ENCODE measurements at regions not wholly inside any gene's neighbourhood (a gene's known extent, or its start where the extent isn't known, plus 50 kb on each side); places are given as distances from the start of the nearest gene placed in this dataset.

- Histone ChIP-seq H4K20me1 (ENCODE audit: insufficient read depth) (no peaks in the 10 kb centered on the region), H3K27ac (ENCODE audit: low read length) (no peak overlapping the region), H2AFZ (ENCODE audit: low read depth, low read length) (no peak overlapping the region), H3K27me3 (ENCODE audit: insufficient read depth, low read depth, low read length) (no peaks in the 10 kb centered on the region), H3K4me3 (ENCODE audit: low read length) (no peak overlapping the region), H3K4me2 (ENCODE audit: low read length) (no peak overlapping the region), H3K36me3 (ENCODE audit: insufficient read depth, low read length) (no peaks in the 10 kb centered on the region), H3F3A (ENCODE audit: insufficient read depth, low read length, poor library complexity, severe bottlenecking) (no peaks in the 10 kb centered on the region), H3K9me3 (ENCODE audit: low read length) (peaks cover 4% of the 10 kb centered on the region), H3K9ac (ENCODE audit: low read length) (no peak overlapping the region), H3K9me2 (ENCODE audit: insufficient read depth, low read length) (no peaks in the 10 kb centered on the region), H3K79me2 (replicated peaks; ENCODE audit: insufficient read depth, low read length) (no peaks in the 10 kb centered on the region)
- peak; percentile 27 for TF ChIP-seq SMC3 (conservative IDR thresholded peaks at IDR 0.05; ENCODE audit: poor library complexity)
- TF ChIP-seq EP300 (conservative IDR thresholded peaks at IDR 0.05; ENCODE audit: poor library complexity, severe bottlenecking): no peak
- TF ChIP-seq CTCF (IDR thresholded peaks at IDR 0.05; ENCODE audit: poor library complexity, severe bottlenecking): peak; percentile 26
- no peak for TF ChIP-seq EZH2 (IDR thresholded peaks at IDR 0.05; ENCODE audit: borderline replicate concordance, insufficient read depth, low read length, poor library complexity, severe bottlenecking)
- TF ChIP-seq RAD21 (conservative IDR thresholded peaks at IDR 0.05): peak; percentile 54
Measured at GRCh38 chr6:24064106-24064505, 61.9 kb upstream of the NRSN1 start.

GRCh38 chr6:24064832-24065231 lies 61.2 kb upstream of the NRSN1 start:
- Histone ChIP-seq H3K36me3 (ENCODE audit: insufficient read depth, low read length) (no peaks in the 10 kb centered on the region), H2AFZ (ENCODE audit: low read depth, low read length) (no peak overlapping the region), H3K9ac (ENCODE audit: low read length) (no peak overlapping the region), H3K9me2 (ENCODE audit: insufficient read depth, low read length) (no peaks in the 10 kb centered on the region), H3K79me2 (replicated peaks; ENCODE audit: insufficient read depth, low read length) (no peaks in the 10 kb centered on the region), H3K27me3 (ENCODE audit: insufficient read depth, low read depth, low read length) (no peaks in the 10 kb centered on the region), H3F3A (ENCODE audit: insufficient read depth, low read length, poor library complexity, severe bottlenecking) (no peaks in the 10 kb centered on the region), H3K4me3 (ENCODE audit: low read length) (no peak overlapping the region), H3K9me3 (ENCODE audit: low read length) (peaks cover 4% of the 10 kb centered on the region), H3K4me2 (ENCODE audit: low read length) (no peak overlapping the region), H3K27ac (ENCODE audit: low read length) (no peak overlapping the region), H4K20me1 (ENCODE audit: insufficient read depth) (no peaks in the 10 kb centered on the region)
- no peak for TF ChIP-seq MXI1 (conservative IDR thresholded peaks at IDR 0.05; ENCODE audit: poor library complexity, severe bottlenecking)
- TF ChIP-seq EZH2 (IDR thresholded peaks at IDR 0.05; ENCODE audit: borderline replicate concordance, insufficient read depth, low read length, poor library complexity, severe bottlenecking): no peak
- TF ChIP-seq POLR2AphosphoS5 (IDR thresholded peaks at IDR 0.05): no peak
- TF ChIP-seq CTCF (IDR thresholded peaks at IDR 0.05; ENCODE audit: poor library complexity, severe bottlenecking): no peak
- TF ChIP-seq TAF1 (IDR thresholded peaks at IDR 0.05; ENCODE audit: low read depth): no peak
- no peak for TF ChIP-seq EP300 (conservative IDR thresholded peaks at IDR 0.05; ENCODE audit: poor library complexity, severe bottlenecking)
- no peak for TF ChIP-seq RAD21 (conservative IDR thresholded peaks at IDR 0.05)

- TF ChIP-seq EZH2 (IDR thresholded peaks at IDR 0.05; ENCODE audit: borderline replicate concordance, insufficient read depth, low read length, poor library complexity, severe bottlenecking) (no peak), REST (IDR thresholded peaks at IDR 0.05; ENCODE audit: borderline replicate concordance) (no peak), MXI1 (conservative IDR thresholded peaks at IDR 0.05; ENCODE audit: poor library complexity, severe bottlenecking) (no peak)
- no peaks in the 10 kb centered on the region for H3K27me3 ChIP-seq (ENCODE audit: insufficient read depth, low read depth, low read length)
- H3K9me2 ChIP-seq (ENCODE audit: insufficient read depth, low read length): no peaks in the 10 kb centered on the region
- H3F3A ChIP-seq (ENCODE audit: insufficient read depth, low read length, poor library complexity, severe bottlenecking): no peaks in the 10 kb centered on the region
- no peak overlapping the region for H3K9ac ChIP-seq (ENCODE audit: low read length)
- no peaks in the 10 kb centered on the region for H3K36me3 ChIP-seq (ENCODE audit: insufficient read depth, low read length)
- no peak overlapping the region for H3K4me2 ChIP-seq (ENCODE audit: low read length)
- no peak overlapping the region for H3K4me3 ChIP-seq (ENCODE audit: low read length)
- no peak overlapping the region for H2AFZ ChIP-seq (ENCODE audit: low read depth, low read length)
- H3K27ac ChIP-seq (ENCODE audit: low read length): no peak overlapping the region
- no peaks in the 10 kb centered on the region for H3K79me2 ChIP-seq (replicated peaks; ENCODE audit: insufficient read depth, low read length)
- H3K9me3 ChIP-seq (ENCODE audit: low read length): peaks cover 4% of the 10 kb centered on the region
- H4K20me1 ChIP-seq (ENCODE audit: insufficient read depth): no peaks in the 10 kb centered on the region
Measured at GRCh38 chr6:24069526-24069925, 56.5 kb upstream of the NRSN1 start.

Data from neural cell (in vitro differentiated cells).